Inflammatory macrophage (primary cell): ENCODE measurements at regions not wholly inside any gene's neighbourhood (a gene's known extent, or its start where the extent isn't known, plus 50 kb on each side); places are given as distances from the start of the nearest gene placed in this dataset.

Experiments
- DNase-seq, 2 donors: peaks; one replicate each; pipeline ENCODE4 v3.0.0-alpha.2; 2020 to 2022

- no peak for DNase-seq
These were observed 114.7 kb upstream of the EEA1 start for GRCh38 chr12:93043877-93044209.

DNA sequence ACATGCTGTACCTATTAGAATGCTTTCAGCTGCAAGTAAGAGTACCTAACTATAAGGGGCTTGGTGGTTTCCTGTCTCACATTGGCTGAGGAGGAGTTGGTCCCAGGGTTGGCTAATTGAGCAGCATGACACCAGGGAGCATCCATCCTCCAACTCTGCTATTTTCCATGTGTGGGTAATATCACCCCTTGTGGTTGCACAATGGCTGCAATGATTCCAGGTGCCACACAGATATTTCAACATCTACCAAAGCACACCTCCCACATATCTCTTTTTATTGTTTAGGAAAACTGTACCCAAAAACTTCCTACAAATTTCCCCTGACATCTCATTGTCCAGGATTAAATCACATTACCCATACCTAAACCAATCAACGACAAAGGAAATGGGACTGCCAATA is 118.0 kb upstream of the EEA1 start:
- no peak for DNase-seq

DNA sequence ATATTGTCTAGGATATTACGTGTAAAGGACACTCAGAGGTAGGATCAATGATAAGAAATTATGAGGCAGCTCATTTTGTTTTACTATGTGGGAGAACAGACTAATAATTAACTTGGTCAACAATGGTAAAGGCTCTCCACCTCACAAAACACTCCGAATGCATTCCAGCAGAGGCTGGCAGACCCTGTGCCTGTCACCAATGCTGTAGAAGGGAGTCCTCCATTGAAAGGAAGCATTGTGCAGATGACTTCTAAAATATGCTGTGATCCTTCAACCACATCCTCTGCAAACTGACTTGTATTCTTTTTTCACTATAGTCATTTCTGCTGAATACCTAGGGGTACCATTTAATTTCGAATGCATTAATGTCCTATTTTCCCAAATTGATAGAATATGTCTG is 119.6 kb upstream of the EEA1 start:
- no peak for DNase-seq

GRCh38 chr12:93050026-93050747 is 121.1 kb upstream of the EEA1 start:
- DNase-seq, result peak; percentile 5 to 12

DNA sequence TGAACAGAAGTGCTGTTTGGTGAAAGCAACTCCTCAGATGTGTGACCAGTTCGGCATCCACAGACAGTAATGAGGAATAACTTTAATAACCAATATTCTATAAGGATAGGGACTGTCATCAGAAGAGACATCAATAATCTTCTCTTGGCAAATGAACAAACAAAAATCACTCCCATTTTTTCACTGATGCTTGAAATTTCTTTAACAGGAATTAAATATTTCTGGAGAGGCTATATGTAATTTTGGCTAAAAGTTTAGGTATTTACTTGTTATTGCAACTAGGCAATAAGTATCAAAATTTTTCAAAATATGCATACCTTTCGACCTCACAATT is 121.6 kb upstream of the EEA1 start:
- no peak for DNase-seq

DNA sequence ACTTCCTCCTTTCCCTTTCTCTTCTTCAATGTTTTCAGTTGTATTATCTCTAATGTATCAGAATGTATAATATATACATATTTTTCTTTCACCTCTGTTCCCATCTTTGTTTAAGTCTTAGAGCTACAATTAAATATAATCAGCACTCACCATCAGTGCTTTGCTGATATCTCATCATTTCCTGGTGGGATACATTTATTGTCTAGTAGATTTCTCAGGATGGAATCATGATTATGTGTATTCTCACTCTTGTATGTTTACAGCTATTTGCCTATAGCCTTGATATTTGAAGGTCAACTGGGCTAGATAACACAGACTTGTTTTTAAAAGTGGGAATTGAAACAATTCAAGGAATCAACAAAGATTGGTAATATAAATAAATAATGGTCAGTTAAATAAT is 124.9 kb upstream of the EEA1 start:
- DNase-seq, result no peak

- DNase-seq, result no peak
These were observed 126.1 kb upstream of the EEA1 start for GRCh38 chr12:93055221-93055620.

GRCh38 chr12:93056971-93057535 is 128.0 kb upstream of the EEA1 start:
- peak in 1 of 2 donors; percentile 34 for DNase-seq

- DNase-seq, result no peak
These were observed 129.2 kb upstream of the EEA1 start for GRCh38 chr12:93058280-93058679.

- no peak for DNase-seq
These were observed 130.2 kb upstream of the EEA1 start for GRCh38 chr12:93059288-93059687.

DNA sequence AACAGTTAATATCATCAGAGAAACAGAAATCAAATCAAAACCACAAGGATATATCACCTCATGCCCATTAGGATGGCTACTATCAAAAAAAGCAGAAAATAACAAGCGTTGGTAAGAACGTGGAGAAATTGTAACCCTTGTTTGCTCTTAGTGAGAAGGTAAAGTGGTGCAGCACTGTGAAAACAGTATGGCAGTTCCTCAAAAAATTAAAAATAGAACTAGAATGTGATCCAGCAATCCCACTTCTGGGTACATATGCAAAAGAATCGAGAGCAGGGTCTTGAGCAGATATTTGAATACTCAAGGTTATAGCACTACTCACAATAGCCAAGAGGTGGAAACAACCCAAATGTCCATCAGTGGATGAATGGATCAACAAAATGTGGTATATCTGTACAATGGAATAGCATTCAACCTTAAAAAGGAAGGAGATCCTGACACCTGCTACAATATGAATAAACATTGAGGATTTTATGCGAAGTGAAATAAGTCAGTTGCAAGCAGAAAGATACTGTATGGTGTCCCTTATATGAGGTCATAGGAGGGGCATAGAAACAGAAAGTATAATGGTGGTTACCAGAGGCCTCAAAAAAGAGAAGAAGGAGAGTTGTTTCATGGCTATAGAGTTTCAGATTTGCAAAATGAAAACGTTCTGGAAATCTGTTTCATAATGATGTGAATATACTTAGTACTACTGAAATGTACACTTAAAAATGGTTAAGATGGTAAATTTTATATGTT is 131.0 kb upstream of the EEA1 start:
- DNase-seq, result peak; percentile 2 to 60

GRCh38 chr12:93060666-93061472 is 131.8 kb upstream of the EEA1 start:
- DNase-seq, result no peak

GRCh38 chr12:93061473-93062419 is 132.7 kb upstream of the EEA1 start:
- no peak for DNase-seq

GRCh38 chr12:93065896-93066295 is 136.8 kb upstream of the EEA1 start:
- no peak for DNase-seq

- DNase-seq, result no peak
These were observed 143.2 kb upstream of the EEA1 start for GRCh38 chr12:93072340-93072739.

- DNase-seq, result no peak
These were observed 144.2 kb upstream of the EEA1 start for GRCh38 chr12:93073324-93073723.

DNA sequence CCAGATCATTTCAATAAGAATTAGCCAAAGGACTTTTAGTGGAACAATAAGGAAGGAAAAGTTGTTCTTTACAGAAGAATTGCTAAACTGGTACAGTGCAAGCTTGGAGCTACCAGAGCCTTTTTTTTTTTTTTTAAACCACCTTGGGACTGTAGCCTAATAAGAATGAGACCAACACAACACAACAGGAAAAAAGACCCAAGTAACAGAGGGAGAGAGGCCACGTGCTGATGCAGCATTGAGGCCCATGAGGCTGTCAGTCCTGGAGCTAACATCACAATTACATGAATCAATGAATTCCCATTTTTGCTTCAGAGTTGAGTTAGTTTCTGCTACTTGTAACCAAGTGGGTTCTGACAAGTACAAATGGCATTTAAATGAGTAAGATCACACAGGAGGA is 149.0 kb upstream of the EEA1 start:
- DNase-seq, result no peak

- no peak for DNase-seq
These were observed 149.5 kb upstream of the EEA1 start for GRCh38 chr12:93078577-93078976.

DNA sequence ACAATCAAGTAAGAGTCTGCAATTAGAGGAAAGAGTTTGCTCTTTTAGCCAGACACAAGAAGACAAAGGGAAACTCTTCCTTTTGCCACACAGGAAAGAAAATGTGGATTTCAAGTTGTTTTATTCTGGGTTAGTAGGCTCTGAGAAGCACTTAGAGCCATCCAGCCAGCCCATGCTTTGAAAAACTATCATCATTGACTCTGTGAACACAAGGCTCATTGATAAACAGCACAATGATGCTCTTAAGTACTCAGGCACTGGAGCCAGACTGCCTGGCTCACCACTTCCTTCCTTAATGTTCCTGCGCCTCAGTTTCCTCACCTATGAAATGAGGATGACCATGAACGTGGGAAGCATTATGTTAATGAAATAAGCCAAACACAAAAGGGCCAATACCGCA is 150.2 kb upstream of the EEA1 start:
- no peak for DNase-seq

- DNase-seq, result no peak
These were observed 150.9 kb upstream of the EEA1 start for GRCh38 chr12:93079976-93080375.

DNA sequence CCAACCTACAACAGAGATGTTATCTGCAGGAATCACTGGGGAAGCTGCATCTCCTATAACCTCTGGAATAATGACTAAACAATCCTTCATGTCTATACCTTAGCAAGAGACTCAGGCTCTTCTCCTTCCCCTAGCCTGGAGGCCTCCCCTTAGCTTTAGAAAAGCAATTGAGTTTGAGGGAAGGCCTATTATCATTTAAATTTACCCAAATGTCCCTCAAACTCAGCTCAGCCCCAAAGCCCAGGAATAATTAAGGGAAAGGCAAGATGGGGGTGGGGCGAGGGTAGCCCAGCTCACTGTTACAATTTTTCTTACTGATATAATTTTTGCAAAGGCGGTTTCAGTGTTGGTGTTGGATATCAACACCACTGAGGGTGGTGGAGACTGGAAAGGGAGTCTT is 151.4 kb upstream of the EEA1 start:
- no peak for DNase-seq
